DMS114 treated with DMSO at 0.1 percent for 48 hours (cell line): ENCODE measurements at regions not wholly inside any gene's neighbourhood (a gene's known extent, or its start where the extent isn't known, plus 50 kb on each side); places are given as distances from the start of the nearest gene placed in this dataset.

Experiments
- DNase-seq: peaks from one replicate; lab custom pipeline; 2025; ENCODE audit not compliant: unreplicated experiment; lab: John Stamatoyannopoulos, UW

DNA sequence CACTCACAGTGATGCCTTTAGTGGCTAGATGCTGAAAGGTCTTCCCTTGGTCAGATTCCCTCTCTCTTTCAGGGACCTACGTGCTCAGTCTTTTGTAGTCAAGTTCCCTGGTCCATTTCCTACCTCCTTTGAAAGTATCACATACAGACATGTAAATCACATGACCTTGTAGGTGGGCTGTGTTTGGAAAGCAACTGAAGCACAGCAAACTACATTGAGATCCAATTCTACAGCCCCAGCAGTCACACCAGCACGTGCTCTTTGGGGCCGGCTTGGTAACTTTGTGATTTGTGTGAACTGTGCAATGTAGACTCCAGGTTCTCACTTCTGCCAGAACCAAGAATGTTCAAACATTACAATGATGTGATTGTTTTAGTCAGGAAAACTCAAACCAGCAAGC lies 89.7 kb upstream of the PLPP4 start:
- no peak for DNase-seq

GRCh38 chr10:120368338-120368737 lies 88.7 kb upstream of the PLPP4 start:
- no peak for DNase-seq

- DNase-seq: no peak
Observed at GRCh38 chr10:120368927-120369326, 88.1 kb upstream of the PLPP4 start.

DNA sequence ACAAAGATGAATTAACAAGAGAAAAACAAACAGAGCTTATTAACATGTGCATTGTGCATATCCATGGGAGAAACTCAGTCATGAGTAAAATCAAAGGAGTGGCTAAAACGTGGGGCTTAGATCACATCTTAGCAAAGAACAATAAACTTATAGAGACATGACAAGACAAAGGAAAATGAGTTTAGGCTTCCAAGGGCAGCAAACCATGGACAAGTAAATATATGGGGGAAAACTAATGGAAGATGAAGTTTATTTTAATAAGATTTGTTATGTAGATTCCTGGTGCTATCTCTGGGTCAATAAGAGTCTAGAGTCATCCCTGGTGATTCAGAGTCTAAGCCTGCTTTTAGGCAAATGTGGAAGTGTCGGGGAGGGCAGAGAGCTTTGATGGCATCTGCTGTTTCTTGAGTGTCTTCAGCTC lies 87.2 kb upstream of the PLPP4 start:
- DNase-seq: no peak

DNA sequence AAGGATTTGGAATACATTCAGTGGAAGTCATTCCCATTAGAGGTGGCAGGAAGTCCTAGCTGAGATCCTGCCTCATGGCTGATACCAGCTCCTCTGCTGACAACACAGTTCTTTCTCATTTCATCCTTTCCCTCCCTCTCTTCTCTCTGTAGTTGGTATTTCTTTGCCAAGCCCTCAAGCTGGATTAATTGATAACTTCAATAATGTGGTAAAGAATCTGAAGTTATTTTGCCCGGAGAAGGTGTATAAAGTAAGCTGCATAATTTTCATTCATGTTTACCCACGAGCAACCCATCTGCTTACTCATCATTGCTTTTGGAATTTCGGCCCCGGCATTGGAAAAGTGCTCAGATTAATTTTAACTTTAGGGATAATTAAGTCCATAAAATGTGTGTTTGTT lies 85.2 kb upstream of the PLPP4 start:
- no peak for DNase-seq

- DNase-seq: no peak
Observed at GRCh38 chr10:120372917-120373316, 84.1 kb upstream of the PLPP4 start.

GRCh38 chr10:120375666-120376065 lies 81.4 kb upstream of the PLPP4 start:
- no peak for DNase-seq

- no peak for DNase-seq
Observed at GRCh38 chr10:120381931-120382330, 75.1 kb upstream of the PLPP4 start.

- no peak for DNase-seq
Observed at GRCh38 chr10:120382360-120382759, 74.7 kb upstream of the PLPP4 start.

GRCh38 chr10:120385992-120386391 lies 71.0 kb upstream of the PLPP4 start:
- DNase-seq: no peak

DNA sequence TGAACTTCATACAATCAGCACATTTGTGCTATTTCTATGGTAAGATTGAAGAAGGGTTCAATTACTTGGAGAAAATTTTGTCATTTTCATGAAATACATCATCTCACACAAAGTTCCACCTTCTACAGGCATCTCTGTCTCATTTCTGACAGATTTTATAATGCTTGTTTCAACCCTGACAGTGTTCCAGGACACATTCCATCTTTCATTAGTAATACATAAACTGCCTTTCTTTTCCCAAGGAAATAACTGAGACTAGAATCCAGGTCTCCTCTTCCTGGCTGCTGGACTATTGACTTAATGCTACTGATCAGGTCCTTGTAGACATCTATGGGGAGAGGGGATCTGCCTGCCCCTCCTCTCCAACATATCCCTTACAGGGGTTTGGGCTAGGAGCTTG lies 70.1 kb upstream of the PLPP4 start:
- DNase-seq: no peak

DNA sequence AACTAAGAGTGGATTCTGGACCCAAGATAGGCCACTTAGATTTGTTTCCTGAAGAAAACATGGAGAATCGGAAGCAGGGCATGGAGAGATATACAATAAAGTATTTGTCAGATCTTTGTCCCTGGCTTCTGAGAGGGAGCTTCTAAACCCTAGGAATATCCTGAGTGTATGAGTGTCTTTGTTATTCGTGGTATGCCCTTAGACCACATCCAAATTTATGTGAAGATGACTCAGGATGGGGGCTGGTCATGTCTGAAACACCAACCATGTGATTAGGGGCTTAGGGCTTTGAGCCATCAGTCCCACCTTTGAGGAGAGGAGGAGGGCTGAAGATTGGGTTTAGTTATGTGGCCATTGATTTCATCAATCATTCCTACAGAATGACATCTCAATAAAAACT lies 69.7 kb upstream of the PLPP4 start:
- no peak for DNase-seq

DNA sequence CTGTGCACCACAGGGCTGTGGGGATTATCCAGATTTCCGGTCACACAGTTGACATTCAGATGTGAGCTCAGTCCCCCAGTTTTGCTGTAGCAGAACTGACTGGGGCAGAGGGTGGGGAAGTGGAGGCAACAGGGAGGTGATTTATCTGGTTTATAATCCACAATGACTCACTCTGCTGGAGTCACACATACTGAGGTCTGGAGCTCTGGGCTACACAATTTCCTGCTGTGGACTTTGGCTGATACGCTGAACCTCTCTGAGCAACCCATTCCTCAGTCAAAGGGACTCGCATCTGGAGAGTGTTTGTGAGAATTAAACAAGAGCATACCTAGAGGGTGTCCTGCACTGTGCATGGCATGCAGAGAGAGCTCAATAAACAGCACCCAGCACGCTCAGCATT lies 64.8 kb upstream of the PLPP4 start:
- DNase-seq: no peak

- no peak for DNase-seq
Observed at GRCh38 chr10:120392671-120393079, 64.4 kb upstream of the PLPP4 start.

DNA sequence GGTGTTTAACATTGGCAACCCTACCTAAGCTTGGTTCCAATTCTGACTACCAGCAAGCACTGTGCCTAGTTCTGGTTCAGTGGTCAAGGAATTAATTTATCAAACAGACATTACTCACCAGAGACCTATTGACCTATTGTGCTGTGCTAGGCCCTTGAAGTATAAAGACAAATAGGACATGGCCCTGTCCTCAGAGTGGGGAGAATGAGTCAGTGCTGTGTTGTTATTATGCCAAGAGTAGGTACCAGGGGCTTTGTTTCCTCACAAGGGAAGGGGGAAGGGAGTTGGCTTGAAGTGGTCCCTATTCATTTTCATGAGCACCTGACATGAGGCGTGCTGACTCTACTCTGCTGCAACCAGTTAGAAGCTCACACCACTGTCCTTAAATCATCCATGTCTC lies 62.6 kb upstream of the PLPP4 start:
- no peak for DNase-seq

GRCh38 chr10:120396228-120396627 lies 60.8 kb upstream of the PLPP4 start:
- DNase-seq: no peak

- no peak for DNase-seq
Observed at GRCh38 chr10:120398180-120398579, 58.8 kb upstream of the PLPP4 start.

- no peak for DNase-seq
Observed at GRCh38 chr10:120400601-120401000, 56.4 kb upstream of the PLPP4 start.

DNA sequence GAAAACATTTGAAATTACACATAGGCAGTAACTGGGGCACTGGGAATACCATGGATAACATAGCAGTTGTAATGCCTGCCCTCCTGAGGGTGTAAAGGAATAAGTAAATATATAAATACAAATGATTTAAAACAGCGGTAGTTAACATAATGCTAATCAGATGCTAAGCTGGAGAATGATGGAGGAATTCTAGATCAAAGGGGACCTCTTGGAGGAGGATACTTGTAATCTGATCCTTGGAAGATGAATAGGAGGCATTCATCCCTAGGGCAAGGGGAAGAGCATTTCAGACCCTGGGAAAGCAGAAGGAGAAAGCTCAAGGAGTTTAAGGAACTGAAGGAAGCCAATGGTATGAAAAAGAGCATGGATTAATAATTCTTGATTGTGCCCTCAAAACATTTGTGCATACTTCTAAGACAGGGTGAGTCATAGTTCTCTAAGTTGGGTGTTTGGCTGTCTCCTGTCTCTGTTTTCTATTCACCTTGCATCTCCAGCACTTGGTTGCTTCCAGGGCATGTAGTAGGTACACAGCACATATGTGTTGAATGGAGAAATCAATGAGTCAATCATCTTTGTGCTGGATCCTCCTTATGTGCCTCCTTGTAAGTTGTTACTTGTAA lies 54.8 kb upstream of the PLPP4 start:
- DNase-seq: no peak

DNA sequence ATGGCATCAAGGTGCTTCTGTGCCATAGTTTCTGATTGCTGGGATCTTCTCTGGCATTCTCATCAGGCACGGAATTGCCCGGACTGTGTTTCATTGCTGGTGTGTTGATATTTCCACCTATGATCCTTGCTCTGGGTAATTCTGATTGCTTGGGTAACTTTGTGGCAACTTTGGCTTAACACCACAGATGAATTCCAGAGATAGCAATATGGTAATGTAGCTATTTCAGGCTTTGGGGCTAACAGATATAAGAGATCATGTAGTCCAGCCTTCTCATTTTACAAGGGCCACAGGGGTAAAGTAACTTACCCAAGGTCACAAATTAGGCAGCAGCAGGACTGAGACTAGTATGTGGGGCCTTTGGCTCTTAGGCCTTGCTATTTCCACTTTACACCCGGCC lies 53.9 kb upstream of the PLPP4 start:
- DNase-seq: no peak

DNA sequence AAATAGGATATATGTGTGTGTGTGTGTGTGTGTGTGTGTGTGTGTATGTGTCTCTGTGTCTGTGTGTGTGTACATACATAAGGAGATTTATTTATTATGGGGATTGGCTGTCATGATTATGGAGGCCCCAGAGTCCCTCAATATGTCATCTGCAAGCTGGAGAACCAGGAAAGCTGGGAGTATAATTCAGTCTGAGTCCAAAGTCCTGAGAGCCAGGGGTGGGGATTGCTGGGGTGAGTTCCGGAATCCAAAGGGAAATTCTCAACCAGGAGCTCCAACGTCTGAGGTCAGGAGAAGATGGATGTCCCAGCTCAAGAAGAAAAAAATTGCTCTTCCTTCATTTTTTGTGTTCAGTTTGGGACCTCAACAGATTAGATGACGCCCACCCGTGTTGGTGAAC lies 50.7 kb upstream of the PLPP4 start:
- DNase-seq: no peak
